Lung microvascular endothelial cell (primary cell): ENCODE measurements at regions not wholly inside any gene's neighbourhood (a gene's known extent, or its start where the extent isn't known, plus 50 kb on each side); places are given as distances from the start of the nearest gene placed in this dataset.
A peak's percentile ranks its signal among the peaks of the same experiment; 100 is the strongest.
"Not testable (repeated sequence)": the region's sequence is repeated elsewhere in the genome, so short reads cannot be mapped to it uniquely, and the experiment has no call there.

Experiments used
- DNase-seq, 2 donors: peaks; one replicate each; pipeline versions ENCODE4 v3.0.0 to v3.0.0-alpha.2; 2010; ENCODE audit warnings: low read depth in 2 of 2

DNA sequence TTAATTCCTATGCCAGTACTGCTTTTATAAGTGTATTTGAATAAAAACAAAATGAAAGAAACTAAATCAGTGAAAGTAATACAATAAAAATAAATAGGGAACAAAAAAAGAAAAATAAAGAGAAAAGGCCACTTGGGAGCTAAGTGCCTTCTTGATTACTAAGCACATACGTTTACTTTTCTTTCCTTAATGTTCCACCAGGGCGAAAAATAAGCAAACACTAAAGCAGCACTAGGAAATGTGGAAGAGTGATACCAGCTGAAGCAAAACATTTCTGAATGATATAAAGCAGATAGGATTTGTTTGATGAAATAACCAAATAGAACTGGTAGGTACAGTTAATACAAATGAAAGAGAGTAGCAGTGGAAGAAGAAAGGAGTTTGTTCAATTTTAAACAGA is 132.8 kb upstream of the ZPLD1 start:
- DNase-seq, result no peak

DNA sequence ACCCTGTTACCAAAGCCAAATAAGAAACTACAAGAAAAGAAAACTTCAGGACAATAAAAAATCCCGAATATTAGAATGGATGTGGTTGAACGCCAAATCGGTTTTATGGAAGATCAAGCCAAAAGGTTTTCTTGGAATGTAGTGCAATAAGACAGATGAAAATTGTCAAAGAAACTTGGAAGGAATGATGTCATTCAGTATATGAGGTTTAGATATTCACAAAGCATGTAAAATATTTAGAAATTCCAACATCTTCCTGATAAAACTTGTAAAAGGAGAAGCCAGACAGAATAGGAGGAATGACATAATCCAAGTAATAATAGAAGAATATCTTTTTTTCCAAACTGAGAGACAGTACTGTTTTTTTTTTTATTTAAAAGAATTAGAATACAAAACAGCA is 130.3 kb upstream of the ZPLD1 start:
- no peak for DNase-seq

DNA sequence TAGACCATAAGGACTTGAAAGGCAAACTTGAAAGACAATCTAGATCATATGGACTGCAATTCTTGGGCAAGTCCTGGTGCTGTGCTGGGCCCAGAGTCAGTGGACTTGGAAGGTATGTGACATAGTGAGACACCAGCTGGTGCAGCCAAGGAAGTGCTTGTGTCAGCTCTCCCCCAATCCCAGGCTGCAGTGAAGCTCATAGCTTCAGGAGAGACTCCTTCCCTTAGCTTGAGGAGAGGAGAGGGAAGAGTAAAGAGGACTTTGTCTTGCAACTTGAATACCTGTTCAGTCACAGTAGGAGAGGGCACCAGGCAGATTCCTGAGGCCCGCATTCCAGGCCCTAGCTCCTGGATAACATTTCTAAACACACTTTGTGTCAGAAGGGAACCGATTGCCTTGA is 127.4 kb upstream of the ZPLD1 start:
- DNase-seq, result no peak

DNA sequence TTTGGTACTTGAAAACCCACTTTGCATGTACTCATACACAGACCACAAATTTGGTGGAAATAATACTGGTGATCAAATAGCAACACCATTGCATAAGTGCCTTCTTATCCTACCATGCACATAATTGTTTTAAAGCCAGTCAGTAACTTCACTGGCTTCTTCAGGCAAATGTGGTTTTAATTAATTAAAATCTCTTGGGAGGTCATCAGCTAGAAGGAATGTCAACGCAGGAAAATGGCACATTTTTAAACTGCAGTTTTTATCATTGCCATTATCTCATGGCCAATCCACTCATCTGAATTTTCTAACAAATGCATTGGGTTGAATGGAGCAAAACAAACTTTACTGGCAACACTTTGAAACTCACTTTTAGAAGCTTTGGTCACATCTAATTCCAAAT is 105.7 kb upstream of the ZPLD1 start:
- no peak for DNase-seq

DNA sequence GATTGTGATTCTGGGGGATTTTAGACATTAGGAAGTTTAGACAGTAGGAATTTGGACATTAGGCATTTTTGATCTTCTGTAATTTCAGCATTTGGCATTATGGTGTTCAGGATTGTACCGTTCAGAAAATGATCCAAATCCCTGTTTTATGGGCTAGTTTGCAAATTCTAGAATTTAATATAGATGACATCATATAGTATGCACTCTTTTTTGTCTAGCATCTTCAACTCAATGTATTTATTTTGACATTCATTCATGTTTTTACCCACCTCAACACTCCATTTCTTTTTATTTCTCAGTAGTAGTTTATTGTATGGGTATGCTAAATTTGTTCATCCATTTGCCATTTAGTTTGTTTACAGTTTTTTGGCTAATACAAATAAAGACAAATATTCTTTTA is 105.3 kb upstream of the ZPLD1 start:
- DNase-seq, result no peak

DNA sequence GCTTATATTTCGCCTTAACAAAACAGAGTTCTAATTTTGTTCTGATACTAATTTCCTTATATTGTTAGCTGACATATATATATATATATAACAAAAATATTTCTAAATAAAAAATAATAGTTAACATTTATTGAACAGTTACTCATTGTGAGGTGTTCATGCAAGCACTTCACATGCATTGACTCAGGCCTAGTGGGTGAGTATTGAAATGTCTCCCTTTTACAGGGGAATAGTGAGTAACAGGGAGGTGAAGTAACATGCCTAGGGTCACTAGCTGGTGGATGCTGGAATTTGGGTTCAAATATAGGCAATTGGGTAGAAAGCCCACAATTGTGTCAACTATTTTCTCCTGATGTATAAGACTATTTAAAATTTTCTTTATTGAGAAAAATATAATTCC is 102.6 kb upstream of the ZPLD1 start:
- no peak for DNase-seq

DNA sequence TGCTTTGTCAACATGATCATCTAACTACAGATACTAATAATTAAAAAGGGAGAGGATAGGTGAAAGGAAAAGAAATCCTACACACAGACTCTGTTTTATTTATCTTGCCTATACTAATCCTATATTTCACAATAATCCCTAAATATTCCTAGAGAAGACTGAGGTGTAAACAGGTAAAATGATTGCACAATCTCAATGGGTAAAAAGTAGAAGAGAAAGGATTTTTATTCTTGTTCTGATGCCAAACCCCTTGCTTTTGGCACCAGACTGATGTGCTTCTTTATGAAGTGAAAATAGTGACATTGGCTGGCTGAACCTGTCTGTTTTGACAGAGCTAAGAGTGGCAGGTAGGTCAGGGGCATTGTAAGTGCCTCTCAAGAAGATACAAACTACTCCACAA is 101.9 kb upstream of the ZPLD1 start:
- DNase-seq, result no peak

DNA sequence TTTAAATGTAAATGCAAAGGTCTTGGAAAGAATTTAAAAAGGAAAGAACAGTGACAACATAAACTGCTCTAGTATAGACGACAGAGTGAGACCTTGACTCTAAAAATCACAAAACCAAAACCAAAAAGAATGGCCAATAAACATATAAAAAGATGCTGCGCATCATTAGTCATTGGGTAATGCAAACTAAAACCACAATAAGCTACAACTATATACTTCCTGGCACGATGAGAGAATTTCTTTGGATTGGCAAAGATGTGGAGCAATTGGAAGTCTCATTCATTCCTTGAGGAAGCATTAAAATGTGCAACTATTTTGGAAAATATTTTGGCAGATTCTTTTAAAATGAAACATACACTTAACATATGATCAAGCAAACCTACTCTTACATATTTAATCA is 98.7 kb upstream of the ZPLD1 start:
- no peak for DNase-seq

DNA sequence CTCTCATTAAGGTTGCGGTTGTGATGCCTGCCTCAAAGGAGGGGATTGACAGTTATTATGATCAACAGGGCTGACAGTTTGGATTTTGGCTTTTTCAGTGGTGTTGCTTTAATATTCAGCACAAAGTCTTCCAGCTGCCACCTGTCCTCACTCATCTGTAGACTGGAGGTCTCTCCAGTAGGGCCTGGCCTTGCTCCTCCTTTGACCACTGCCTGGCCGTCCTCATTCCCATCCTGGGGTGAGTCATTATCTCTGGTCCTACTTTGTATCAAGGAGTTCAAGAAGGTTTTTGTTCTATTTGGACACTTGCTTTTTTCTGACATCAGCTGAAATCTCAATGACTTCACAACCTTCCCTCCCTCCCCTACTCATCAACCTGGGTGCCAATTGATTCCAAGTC is 95.1 kb upstream of the ZPLD1 start:
- no peak for DNase-seq

DNA sequence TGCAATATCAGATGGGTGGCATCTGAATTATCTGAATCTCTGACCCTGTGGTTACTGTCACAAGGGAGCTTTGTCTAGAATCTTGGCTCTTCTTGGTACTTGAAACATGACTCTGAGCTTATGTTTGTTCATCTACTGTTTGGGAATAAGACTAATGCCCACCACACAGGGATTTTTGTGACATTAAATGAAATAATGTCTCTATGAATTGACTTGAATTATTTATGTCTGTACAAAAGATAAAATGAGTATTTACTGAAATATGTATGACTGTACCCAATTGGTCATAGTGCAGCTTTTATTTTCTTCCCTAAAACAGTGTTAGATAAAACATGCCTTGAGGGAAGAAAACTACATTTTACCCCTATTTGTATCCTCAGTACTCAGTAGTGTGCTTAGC is 87.9 kb upstream of the ZPLD1 start:
- DNase-seq, result no peak

DNA sequence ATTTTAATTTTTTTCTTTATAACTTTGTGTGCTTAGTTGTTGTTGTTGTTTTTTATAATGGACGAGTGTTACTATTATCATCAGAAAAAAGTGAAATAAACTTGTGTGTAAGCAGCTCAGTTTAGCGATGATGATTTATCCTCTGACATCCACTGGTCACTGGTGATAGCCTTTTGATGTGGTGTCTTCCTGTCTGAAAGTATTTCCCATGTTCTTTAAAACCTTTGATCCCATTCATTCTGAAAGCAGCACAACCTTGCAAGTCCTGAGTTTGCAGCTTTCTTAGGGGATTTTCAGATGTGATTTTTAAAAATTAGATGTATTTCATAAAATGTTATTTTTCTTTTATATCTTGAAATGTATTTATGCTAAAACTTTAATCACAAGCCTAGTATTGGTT is 85.9 kb upstream of the ZPLD1 start:
- DNase-seq, result no peak

DNA sequence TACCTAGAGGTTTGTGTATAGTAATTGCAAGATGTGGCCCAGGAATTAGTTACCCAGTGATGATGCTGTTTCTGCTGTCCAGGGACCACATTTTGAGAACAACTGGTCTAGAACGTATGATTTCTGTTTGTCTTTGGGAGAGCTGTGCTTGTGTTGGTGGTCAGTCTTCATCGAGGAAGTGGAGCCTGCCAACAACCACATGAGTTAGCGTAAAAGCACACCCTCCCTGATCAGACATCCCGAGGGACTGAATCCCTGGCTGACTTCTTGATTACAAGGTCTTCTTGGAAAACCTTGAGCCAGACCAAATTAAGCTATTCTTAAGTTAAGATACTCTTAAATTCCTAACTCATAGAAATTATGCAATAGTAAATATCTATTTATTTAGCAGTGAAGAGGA is 81.7 kb upstream of the ZPLD1 start:
- no peak for DNase-seq

DNA sequence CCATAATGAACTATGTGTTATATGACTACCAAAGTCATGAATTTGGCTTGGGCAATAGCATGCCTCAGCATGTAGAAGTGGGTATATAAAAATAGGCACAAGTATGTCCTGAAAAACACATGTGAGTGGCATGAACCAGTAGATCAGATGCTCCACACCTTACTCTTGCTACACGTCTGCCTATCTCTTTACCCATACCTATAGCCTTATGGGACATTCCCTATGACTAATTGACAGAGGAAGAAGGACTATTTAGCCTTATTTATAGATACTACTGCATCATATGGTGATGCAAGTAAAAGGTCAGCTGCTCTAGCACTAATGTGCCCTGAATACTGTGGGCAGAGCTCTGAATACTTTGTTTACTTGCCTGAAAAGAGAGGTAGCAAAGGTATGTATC is 81.0 kb upstream of the ZPLD1 start:
- no peak for DNase-seq

DNA sequence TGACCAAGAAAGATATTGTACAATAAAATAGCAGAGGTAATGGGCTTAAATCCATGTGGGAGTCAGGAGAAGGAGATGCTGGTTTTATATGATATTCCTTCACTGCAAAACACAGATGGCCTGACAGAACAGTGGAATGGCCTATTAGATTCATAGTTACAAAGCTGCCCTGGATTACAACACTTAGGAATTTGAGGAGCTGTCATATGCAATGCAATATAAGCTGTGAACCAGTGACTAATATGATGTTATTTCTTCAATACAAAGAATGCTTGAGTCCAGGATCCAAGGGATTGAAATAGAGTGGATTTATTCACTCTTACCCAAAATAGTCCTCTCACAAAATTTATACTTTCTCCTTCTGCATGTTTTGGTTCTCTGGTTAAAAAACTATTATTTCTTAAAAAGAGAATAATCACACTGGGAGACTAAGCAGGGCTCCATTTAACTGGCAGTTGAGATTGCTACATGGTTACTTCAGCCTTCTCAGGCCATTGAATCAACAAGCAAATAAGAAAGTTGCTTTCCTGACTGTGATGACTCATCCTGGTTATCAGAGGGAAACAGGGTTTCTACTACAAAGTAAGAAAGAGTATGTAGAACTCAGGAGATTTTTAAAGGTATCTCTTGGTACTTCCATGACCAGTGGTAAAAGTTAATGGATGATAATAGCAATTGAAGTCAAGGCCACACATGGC is 79.8 kb upstream of the ZPLD1 start:
- peak in 1 of 2 donors; percentile 17 for DNase-seq

DNA sequence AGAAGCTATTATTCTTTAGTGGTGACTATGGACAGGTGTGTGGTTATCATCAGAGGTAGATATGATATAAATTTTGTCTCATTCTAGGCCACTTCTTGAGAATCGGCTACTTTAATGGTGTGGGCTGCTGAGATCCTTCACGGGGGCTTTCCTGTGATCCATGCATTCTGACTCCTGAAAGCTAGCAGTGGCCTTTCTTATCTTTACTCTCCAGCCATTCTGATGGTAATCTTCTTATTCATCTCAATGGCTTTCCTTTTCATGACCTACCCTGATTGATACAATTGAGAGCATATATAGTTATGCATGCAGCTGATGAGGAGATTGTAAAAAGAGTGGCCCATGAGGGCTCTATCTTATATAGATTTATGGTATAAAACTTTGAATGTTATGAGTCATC is 78.3 kb upstream of the ZPLD1 start:
- no peak for DNase-seq

DNA sequence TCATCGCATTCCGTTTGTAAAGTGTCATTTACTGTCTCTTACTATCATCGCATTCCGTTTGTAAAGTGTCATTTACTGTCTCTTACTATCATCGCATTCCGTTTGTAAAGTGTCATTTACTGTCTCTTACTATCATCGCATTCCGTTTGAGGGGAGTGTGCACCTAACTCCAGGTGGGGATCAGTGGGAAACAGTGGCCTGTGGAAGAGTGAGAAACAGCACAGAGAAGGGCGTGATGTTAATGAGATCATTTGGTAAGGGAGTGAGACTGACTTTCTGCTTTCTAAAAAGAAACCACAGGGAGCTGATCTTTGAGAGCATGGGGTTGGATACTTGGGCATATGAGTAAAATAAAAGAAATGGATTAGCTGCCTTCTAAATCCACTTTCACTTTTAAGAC is 77.5 kb upstream of the ZPLD1 start:
- DNase-seq, result not testable (repeated sequence)

DNA sequence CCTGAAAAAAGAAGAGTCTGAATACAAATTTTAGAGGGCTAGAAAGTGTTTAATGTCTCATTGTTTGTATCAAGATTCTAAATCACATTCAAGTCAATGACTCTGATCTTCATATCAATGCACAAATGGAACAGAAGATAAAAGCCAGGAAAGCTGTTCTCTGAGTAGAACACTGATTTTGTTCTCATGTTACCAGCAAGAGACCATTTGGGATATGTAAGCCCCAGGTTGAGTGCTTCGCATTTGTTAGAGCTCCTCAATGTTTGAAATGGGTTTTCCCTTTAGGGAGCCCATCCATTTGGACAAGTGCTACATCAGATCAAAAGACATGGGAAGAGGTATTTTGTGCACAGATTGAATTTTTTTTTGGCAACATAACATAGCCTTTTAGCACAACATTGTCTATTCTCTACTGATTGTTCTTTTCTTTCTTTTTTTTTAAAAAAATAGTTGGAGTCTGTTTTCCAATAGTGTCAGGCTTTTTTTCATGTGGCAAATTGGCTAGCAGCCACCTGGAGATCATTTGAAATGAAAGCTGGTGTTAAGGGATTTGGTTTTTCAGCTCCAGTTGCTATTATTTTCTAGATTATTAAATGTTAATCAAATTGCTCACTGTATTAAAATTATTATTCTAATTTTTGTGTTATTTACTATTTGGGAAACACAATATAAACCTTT is 74.5 kb upstream of the ZPLD1 start:
- no peak for DNase-seq

DNA sequence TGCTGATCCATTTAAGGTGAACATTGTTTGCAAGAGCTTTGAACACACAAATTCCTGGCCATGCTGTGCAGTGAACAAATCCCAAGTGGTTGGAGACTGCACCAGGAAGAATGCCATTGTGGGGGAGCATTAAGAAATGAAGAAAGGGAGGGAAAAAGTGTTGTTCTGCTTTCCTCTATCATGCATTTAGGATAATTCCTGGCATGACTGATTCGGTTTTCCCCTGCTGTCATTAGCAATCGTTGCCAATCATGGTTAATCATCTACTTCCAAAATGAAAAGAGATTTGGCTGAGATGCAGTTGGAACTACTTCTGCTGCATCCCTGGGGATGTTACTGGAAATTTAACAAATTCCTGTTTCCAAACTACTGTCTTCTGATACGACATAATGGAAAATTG is 73.7 kb upstream of the ZPLD1 start:
- DNase-seq, result no peak

DNA sequence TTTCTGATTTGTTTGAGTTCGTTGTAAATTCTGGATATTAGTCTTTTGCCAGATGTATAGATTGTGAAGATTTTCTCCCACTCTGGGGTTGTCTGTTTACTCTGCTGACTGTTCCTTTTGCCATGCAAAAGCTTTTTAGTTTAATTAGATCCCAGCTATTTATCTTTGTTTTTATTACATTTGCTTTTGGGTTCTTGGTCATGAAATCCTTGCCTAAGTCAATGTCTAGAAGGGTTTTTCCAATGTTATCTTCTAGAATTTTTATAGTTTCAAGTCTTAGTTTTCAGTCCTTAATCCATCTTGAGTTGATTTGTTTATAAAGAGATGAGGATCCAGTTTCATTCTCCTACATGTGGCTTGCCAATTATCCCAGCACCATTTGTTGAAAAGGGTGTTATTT is 68.7 kb upstream of the ZPLD1 start:
- not testable (repeated sequence) for DNase-seq

DNA sequence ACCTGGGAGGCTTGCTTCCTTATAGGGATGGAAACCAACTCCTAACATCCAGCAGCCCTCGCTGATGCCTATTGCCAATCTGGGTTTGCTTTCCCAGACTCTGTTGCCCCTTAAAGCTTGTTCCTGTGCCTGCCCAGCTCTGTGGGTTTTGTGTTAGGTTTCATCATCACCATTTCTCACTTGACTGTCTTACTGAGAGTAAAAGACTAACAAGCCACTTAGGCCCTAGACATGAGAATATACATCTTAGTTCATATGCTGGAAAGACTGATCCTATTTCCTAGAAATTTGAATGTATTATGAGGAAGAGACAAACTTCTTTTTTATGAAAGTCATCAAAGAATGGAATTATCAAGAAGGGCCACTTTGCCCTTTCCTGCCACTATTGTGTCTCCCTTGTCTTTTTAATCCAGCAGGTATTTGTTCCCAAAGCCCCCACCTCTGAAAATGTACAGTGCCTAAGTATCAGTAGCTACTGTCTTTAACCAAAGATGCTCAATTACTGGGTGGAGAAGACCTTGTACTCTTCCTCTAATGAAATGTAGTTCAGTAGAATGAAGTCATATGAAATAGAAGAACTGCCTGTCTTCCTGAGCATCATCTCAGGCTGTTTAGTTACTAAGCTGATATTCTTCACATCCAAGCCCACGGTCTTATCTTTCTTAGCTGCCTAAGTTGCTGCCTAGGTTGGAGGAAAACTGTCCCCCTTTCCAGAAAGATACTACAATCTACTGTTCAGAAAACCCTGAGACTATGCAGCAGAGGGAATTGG is 59.8 kb upstream of the ZPLD1 start:
- no peak for DNase-seq

DNA sequence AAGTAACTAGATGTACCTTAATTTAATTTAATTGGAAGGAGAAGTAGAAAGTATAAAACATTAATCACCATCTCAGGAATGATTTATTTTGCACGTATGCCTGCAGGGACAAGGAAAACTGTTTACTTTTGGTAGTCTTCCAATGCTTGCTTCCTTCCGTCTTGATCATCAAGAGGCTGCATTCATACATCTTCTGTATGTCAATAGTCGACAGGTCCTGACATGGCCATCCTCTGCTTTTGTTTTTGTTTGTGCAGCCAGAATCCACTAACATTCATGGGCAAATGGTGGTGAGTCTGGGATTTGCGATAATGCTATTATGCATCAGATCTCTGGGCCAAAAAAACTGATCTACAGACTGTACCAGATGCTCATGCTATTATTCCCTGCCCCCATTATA is 56.6 kb upstream of the ZPLD1 start:
- DNase-seq, result no peak

DNA sequence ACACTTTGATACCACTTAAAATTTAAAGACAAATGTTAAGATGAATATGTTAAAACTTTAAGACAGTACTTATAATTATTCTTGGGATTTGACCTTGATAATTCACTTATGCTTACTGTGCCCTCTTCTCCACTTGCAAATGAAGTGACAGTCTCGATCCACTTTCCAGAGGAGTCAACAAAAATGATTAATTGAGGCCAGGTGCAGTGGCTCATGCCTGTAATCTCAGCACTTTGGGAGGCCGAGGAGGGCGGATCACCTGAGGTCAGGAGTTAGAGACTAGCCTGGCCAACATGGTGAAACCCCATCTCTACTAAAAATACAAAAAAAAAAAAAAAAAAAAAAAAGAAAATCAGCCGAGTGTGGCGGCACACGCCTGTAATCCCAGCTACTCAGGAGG is 52.6 kb upstream of the ZPLD1 start:
- not testable (repeated sequence) for DNase-seq
